IPS DF 19.7 (cell line): ENCODE measurements at regions not wholly inside any gene's neighbourhood (a gene's known extent, or its start where the extent isn't known, plus 50 kb on each side); places are given as distances from the start of the nearest gene placed in this dataset.
"Not testable (repeated sequence)": the region's sequence is repeated elsewhere in the genome, so short reads cannot be mapped to it uniquely, and the experiment has no call there.

Source experiments
- DNase-seq: peaks from one replicate; pipeline ENCODE4 v3.0.0-alpha.2; 2013; ENCODE audit warnings: low read depth, low spot score

GRCh38 chr2:132318481-132318880 is 98.1 kb upstream of the GPR39 start:
- DNase-seq: not testable (repeated sequence)

GRCh38 chr2:132324005-132324404 is 92.6 kb upstream of the GPR39 start:
- not testable (repeated sequence) for DNase-seq

- DNase-seq: not testable (repeated sequence)
Measured at GRCh38 chr2:132332345-132333033, 84.1 kb upstream of the GPR39 start.

GRCh38 chr2:132337135-132337534 is 79.5 kb upstream of the GPR39 start:
- DNase-seq: not testable (repeated sequence)

DNA sequence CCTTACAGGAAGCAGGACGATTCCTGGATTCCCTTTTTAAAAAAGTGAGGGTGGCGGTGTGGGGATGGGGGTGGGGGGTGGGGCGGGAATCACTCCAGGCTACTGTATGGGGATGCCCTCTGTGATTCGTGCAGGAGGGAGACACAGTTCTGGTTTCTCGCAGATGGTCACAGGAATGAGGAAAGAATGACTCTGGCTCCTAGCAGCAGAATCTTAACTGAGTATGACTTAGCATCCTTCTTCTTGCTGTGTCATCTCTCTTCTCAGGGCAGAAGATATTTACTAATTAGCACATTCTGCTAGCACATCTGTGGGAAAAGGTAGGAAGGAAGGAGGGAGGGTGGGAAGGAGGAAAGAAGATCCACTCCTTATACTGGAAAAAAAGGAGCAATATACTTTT is 78.8 kb upstream of the GPR39 start:
- DNase-seq: not testable (repeated sequence)

GRCh38 chr2:132347041-132347780 is 69.4 kb upstream of the GPR39 start:
- DNase-seq: peak; percentile 59

DNA sequence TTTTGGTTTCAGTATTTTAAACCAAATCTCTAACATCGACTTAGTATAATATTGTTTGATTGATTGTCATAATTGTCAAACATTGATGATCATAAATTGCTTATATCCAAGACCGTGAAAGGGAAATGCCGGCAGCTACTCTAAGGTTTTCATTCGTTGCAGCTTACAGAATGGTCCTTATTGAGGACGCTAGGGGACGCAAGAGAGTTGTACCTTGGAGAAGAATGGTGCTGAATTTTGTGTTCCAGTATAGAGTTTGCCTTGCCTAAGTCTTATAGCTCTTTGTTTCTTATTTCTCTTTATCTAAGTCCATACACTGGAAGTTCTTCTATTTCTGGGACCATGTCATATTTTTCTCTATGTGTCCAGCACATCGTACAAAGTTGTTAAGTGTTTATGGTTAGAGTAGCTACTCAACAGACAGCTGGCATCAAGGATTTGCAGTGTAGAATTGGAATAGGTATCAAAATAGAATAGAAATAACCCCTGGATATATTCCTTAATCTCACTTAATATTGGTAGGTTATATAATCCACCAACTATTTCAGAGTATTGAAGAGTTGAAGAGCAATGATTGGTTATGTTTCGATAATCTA is 67.4 kb upstream of the GPR39 start:
- not testable (repeated sequence) for DNase-seq

DNA sequence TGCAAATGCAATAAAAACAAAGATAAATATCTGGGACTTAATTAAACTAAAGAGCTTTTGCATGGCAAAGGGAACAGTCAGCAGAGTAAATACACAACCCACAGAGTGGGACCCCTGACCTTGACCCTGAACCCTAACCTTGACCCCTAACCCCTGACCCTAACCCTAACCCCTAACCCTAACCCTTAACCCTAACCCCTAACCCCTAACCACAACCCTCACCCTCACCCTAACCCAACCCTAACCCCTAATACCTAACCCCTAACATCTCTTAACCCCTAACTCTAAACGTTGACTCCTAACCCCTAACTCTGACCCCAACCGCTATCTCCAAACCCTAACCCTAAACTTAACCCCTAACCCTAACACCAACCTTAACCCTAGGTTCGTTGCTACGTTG is 64.9 kb upstream of the GPR39 start:
- not testable (repeated sequence) for DNase-seq

- not testable (repeated sequence) for DNase-seq
Measured at GRCh38 chr2:132352481-132353001, 64.1 kb upstream of the GPR39 start.

- DNase-seq: not testable (repeated sequence)
Measured at GRCh38 chr2:132353380-132353779, 63.2 kb upstream of the GPR39 start.

- DNase-seq: not testable (repeated sequence)
Measured at GRCh38 chr2:132360964-132361363, 55.6 kb upstream of the GPR39 start.

DNA sequence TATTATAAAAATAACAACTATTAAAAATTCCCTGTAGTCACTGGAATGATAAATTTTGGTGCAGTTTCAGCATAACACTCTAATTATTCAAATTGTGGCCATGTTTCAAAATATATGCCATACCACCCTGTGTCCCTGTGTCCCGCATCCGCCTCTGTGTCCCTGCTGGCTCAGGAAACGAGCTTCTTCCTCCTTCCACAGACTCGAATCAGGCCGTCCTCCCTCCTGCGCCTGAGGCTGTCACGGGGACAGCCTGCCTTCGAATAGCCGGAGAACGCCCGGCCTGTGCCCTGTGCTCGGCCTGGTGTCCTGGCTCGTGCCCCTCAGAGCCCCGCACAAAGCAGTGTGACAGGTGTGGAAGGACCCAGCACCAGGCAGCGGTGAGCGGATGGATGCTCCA is 55.1 kb upstream of the GPR39 start:
- not testable (repeated sequence) for DNase-seq

DNA sequence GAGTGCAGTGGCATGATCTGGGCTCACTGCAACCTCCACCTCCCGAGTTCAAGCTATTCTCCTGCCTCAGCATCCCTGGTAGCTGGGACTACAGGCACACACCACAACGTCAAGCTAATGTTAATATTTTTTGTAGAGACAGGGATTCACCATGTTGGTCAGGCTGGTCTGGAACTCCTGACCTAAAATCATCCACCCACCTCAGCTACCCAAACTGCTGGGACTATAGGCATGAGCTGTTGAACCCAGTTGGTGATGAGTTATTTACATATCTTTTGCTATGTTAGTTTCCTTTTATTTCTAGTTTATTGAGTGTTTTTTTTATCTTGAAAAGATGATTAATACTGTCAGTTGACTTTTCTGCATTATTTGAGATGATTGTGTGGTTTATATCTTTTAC is 53.3 kb upstream of the GPR39 start:
- not testable (repeated sequence) for DNase-seq

DNA sequence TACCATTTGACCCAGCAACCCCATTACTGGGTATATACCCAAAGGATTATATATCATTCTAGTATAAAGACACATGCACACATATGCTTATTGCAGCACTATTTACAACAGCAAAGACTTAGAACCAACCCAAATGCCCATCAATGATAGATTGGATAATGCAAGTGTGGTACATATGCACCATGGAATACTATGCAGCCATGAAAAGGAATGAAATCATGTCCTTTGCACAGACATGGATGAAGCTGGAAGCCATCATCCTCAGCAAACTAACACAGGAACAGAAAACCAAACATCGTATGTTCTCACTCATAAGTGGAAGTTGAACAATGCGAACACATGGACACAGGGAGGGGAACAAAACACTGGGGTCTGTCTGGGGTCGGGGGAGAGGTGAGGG is 50.6 kb upstream of the GPR39 start:
- DNase-seq: not testable (repeated sequence)

- DNase-seq: no peak
Measured at GRCh38 chr2:132366421-132367180, 50.0 kb upstream of the GPR39 start.
